ENCODE measurements at regions not wholly inside any gene's neighbourhood (a gene's known extent, or its start where the extent isn't known, plus 50 kb on each side); places are given as distances from the start of the nearest gene placed in this dataset.
"Not testable (repeated sequence)": the region's sequence is repeated elsewhere in the genome, so short reads cannot be mapped to it uniquely, and the experiment has no call there.

DNA sequence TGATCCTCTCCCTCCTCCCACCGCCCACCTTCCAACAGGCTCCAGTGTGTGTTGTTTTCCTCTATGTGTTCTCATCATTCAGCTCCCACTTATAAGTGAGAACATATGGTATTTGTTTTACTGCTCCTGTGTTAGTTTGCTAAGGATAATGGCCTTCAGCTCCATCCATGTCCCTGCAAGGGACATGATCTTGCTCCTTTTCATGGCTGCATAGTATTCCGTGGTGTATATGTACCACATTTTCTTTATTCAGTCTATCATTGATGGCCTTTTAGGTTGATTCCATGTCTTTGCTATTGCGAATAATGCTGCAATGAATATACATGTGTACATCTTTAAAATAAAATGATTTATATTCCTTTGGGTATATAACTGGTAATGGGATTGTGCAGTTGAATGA lies 80.2 kb upstream of the C5orf63 start:
- Histone ChIP-seq H2AFZ (ENCODE audit: low read depth, low read length) (no peak overlapping the region), H4K20me1 (ENCODE audit: insufficient read depth, low read length) (no peaks in the 10 kb centered on the region), H3K4me1 (ENCODE audit: low read length) (no peaks in the 10 kb centered on the region), H3K4me2 (ENCODE audit: low read length) (no peak overlapping the region), H3K36me3 (replicated peaks; ENCODE audit: low read depth, low read length) (no peaks in the 10 kb centered on the region), H3K27me3 (ENCODE audit: low read depth, low read length) (no peaks in the 10 kb centered on the region), H3K9me3 (ENCODE audit: insufficient read depth, low read length) (no peaks in the 10 kb centered on the region), H3K27ac (ENCODE audit: low read length) (no peak overlapping the region), H3K79me2 (ENCODE audit: low read length) (no peaks in the 10 kb centered on the region), H3K9ac (ENCODE audit: low read length) (no peak overlapping the region), H3K4me3 (ENCODE audit: low read length) (no peak overlapping the region)
- TF ChIP-seq, protein P1, sequence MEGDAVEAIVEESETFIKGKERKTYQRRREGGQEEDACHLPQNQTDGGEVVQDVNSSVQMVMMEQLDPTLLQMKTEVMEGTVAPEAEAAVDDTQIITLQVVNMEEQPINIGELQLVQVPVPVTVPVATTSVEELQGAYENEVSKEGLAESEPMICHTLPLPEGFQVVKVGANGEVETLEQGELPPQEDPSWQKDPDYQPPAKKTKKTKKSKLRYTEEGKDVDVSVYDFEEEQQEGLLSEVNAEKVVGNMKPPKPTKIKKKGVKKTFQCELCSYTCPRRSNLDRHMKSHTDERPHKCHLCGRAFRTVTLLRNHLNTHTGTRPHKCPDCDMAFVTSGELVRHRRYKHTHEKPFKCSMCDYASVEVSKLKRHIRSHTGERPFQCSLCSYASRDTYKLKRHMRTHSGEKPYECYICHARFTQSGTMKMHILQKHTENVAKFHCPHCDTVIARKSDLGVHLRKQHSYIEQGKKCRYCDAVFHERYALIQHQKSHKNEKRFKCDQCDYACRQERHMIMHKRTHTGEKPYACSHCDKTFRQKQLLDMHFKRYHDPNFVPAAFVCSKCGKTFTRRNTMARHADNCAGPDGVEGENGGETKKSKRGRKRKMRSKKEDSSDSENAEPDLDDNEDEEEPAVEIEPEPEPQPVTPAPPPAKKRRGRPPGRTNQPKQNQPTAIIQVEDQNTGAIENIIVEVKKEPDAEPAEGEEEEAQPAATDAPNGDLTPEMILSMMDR (IDR thresholded peaks at IDR 0.05; ENCODE audit: low read depth, low read length) = no peak
- no peak for TF ChIP-seq EZH2phosphoT487 (IDR thresholded peaks at IDR 0.05; ENCODE audit: low read depth)

DNA sequence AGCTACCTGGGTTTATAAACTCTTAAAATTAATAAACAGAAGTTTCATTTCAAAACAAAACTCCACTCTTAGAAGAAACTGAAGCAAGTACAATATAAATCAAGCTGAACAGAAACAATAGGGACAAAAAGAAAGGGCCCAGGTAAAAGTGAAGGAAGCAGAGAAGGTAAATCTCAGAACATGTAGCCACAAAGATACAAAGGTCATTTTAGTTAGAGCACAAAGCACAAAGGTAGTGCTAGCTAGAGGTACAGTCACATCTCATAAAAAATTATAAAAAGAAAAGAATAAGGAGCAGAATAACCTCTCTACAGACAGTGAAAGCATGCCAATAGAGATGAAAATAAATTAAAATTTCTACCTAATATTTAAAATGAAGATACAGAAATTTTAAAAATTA lies 90.4 kb upstream of the C5orf63 start:
- H3K9me3 ChIP-seq (ENCODE audit: insufficient read depth, low read length) = no peaks in the 10 kb centered on the region
- no peaks in the 10 kb centered on the region for H3K36me3 ChIP-seq (replicated peaks; ENCODE audit: low read depth, low read length)
- TF ChIP-seq, protein P1 (IDR thresholded peaks at IDR 0.05; ENCODE audit: low read depth, low read length) = no peak
- no peak for TF ChIP-seq EZH2phosphoT487 (IDR thresholded peaks at IDR 0.05; ENCODE audit: low read depth)
- no peak overlapping the region for H3K9ac ChIP-seq (ENCODE audit: low read length)
- no peaks in the 10 kb centered on the region for H3K27me3 ChIP-seq (ENCODE audit: low read depth, low read length)
- no peak overlapping the region for H2AFZ ChIP-seq (ENCODE audit: low read depth, low read length)
- no peaks in the 10 kb centered on the region for H4K20me1 ChIP-seq (ENCODE audit: insufficient read depth, low read length)
- H3K4me1 ChIP-seq (ENCODE audit: low read length) = no peaks in the 10 kb centered on the region
- H3K4me3 ChIP-seq (ENCODE audit: low read length) = no peak overlapping the region
- no peak overlapping the region for H3K27ac ChIP-seq (ENCODE audit: low read length)
- H3K4me2 ChIP-seq (ENCODE audit: low read length) = no peak overlapping the region
- H3K79me2 ChIP-seq (ENCODE audit: low read length) = no peaks in the 10 kb centered on the region

DNA sequence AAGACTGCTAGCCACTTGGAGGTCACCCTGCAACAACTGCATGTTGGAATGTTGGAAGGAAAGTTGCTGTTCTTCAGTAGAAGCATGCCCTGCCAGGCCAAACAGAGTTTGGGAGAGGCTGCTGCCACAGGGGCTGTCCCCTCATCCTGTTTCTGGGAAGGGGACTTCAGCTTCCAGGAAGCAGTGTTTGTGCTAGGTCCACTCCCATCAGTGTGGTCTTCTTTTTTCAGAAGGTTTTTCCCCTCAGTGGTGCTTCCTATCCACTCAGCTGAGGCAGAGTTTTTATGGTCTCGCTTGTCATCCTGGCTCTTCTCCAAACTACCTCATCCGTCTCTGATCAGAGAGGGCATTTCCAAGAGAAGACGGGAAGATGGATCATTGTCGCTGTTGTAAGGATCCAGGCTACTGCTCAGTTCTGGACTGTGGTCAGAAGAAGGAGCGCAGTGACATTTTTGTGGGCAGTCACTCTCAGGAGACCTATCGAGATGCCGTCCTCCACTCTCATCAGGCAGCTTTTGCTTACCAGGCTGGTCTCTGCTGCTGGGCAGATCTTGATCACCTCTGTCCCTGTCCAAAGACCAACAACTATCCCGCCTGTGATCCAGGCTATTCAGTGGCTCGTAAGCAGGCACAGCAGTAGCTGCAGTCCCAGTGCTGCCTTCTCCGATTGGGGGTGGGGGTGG lies 97.8 kb upstream of the C5orf63 start:
- no peaks in the 10 kb centered on the region for H3K9me3 ChIP-seq (ENCODE audit: insufficient read depth, low read length)
- no peak overlapping the region for H3K9ac ChIP-seq (ENCODE audit: low read length)
- no peaks in the 10 kb centered on the region for H3K36me3 ChIP-seq (replicated peaks; ENCODE audit: low read depth, low read length)
- no peak overlapping the region for H3K4me3 ChIP-seq (ENCODE audit: low read length)
- H3K4me1 ChIP-seq (ENCODE audit: low read length) = no peaks in the 10 kb centered on the region
- no peak overlapping the region for H3K27ac ChIP-seq (ENCODE audit: low read length)
- H4K20me1 ChIP-seq (ENCODE audit: insufficient read depth, low read length) = no peaks in the 10 kb centered on the region
- H3K79me2 ChIP-seq (ENCODE audit: low read length) = no peaks in the 10 kb centered on the region
- H3K4me2 ChIP-seq (ENCODE audit: low read length) = no peak overlapping the region
- no peak for TF ChIP-seq EZH2phosphoT487 (IDR thresholded peaks at IDR 0.05; ENCODE audit: low read depth)
- TF ChIP-seq, protein P1 (IDR thresholded peaks at IDR 0.05; ENCODE audit: low read depth, low read length) = no peak
- H3K27me3 ChIP-seq (ENCODE audit: low read depth, low read length) = no peaks in the 10 kb centered on the region
- no peak overlapping the region for H2AFZ ChIP-seq (ENCODE audit: low read depth, low read length)

DNA sequence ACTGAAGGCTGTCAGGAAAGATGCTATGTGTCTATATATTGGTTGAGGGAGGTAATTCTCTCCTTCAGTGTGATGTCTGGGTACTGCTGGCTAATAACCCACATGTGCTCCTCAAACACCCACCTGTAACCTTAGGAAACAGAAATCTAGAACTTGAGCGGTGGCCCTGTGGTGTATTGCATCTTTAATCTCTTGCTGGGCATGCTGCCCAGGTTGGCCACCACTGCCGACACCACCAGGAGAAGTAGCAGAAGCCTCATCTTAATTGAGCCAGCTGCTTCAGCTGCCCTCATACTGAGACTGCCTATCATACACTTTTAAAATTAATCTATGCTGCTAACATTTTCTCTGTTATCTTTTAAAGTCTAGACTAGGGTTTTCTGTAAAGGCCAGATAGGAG lies 103.5 kb upstream of the C5orf63 start:
- Histone ChIP-seq H3K27me3 (ENCODE audit: low read depth, low read length) (no peaks in the 10 kb centered on the region), H3K36me3 (replicated peaks; ENCODE audit: low read depth, low read length) (no peaks in the 10 kb centered on the region), H3K4me1 (ENCODE audit: low read length) (no peaks in the 10 kb centered on the region), H3K27ac (ENCODE audit: low read length) (no peak overlapping the region), H3K9me3 (ENCODE audit: insufficient read depth, low read length) (no peaks in the 10 kb centered on the region), H3K79me2 (ENCODE audit: low read length) (no peaks in the 10 kb centered on the region), H3K4me2 (ENCODE audit: low read length) (no peak overlapping the region), H3K4me3 (ENCODE audit: low read length) (no peak overlapping the region), H3K9ac (ENCODE audit: low read length) (no peak overlapping the region), H2AFZ (ENCODE audit: low read depth, low read length) (no peak overlapping the region), H4K20me1 (ENCODE audit: insufficient read depth, low read length) (no peaks in the 10 kb centered on the region)
- no peak for TF ChIP-seq EZH2phosphoT487 (IDR thresholded peaks at IDR 0.05; ENCODE audit: low read depth)
- TF ChIP-seq, protein P1 (IDR thresholded peaks at IDR 0.05; ENCODE audit: low read depth, low read length) = no peak

DNA sequence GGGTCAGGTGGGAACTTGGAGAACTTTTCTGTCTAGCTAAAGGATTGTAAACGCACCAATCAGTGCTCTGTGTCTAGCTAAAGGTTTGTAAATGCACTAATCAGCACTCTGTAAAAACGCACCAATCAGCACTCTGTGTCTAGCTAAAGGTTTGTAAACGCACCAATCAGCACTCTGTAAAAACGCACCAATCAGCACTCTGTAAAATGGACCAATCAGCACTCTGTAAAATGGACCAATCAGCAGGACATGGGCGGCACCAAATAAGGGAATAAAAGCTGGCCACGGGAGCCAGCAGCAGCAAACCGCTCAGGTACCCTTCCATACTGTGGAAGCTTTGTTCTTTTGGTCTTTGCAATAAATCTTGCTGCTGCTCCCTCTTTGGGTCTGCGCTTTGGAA lies 108.0 kb upstream of the MEGF10 start:
- H4K20me1 ChIP-seq (ENCODE audit: insufficient read depth, low read length); H3K27ac ChIP-seq (ENCODE audit: low read length); H3K4me1 ChIP-seq (ENCODE audit: low read length); H3K27me3 ChIP-seq (ENCODE audit: low read depth, low read length); H3K4me3 ChIP-seq (ENCODE audit: low read length); H2AFZ ChIP-seq (ENCODE audit: low read depth, low read length); H3K79me2 ChIP-seq (ENCODE audit: low read length); H3K9ac ChIP-seq (ENCODE audit: low read length); H3K36me3 ChIP-seq (replicated peaks; ENCODE audit: low read depth, low read length); H3K9me3 ChIP-seq (ENCODE audit: insufficient read depth, low read length); H3K4me2 ChIP-seq (ENCODE audit: low read length): not testable (repeated sequence)

Measured in OCI-LY3 (cell line).